ENCODE measurements at regions not wholly inside any gene's neighbourhood (a gene's known extent, or its start where the extent isn't known, plus 50 kb on each side); places are given as distances from the start of the nearest gene placed in this dataset.

DNA sequence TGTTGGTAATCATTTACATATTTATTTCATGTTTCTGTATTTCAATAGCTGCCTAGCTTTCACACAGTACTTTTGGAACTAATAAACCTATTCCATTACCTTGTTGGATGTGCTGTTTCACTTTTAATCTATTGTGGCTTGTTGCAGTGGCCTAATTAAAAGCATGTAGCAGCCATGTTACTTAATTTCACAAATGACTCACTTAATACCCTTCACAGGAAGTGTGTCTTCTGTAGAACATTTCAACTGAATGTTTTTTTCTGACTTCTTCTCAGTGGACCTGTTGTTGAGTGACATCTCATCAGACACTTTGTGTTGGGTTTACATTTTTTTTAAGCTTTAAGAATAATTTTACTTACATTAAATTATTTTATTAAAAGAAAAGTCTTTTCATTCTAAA lies 260.5 kb upstream of the THUMPD2 start:
- TF ChIP-seq, protein P1, sequence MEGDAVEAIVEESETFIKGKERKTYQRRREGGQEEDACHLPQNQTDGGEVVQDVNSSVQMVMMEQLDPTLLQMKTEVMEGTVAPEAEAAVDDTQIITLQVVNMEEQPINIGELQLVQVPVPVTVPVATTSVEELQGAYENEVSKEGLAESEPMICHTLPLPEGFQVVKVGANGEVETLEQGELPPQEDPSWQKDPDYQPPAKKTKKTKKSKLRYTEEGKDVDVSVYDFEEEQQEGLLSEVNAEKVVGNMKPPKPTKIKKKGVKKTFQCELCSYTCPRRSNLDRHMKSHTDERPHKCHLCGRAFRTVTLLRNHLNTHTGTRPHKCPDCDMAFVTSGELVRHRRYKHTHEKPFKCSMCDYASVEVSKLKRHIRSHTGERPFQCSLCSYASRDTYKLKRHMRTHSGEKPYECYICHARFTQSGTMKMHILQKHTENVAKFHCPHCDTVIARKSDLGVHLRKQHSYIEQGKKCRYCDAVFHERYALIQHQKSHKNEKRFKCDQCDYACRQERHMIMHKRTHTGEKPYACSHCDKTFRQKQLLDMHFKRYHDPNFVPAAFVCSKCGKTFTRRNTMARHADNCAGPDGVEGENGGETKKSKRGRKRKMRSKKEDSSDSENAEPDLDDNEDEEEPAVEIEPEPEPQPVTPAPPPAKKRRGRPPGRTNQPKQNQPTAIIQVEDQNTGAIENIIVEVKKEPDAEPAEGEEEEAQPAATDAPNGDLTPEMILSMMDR (IDR thresholded peaks at IDR 0.05): no peak
- no peak for TF ChIP-seq POLR2A (IDR thresholded peaks at IDR 0.05)
